Uterus (tissue), 3 donors: ENCODE measurements at regions not wholly inside any gene's neighbourhood (a gene's known extent, or its start where the extent isn't known, plus 50 kb on each side); places are given as distances from the start of the nearest gene placed in this dataset.
"Not testable (repeated sequence)": the region's sequence is repeated elsewhere in the genome, so short reads cannot be mapped to it uniquely, and the experiment has no call there.

Experiments used
- DNase-seq, 2 donors: peaks; one replicate each; pipeline ENCODE4 v3.0.0-alpha.2; 2019 to 2020
- H3K27ac ChIP-seq, 2 donors: fragments of 200-600 bp; sonication (generic); 1 replicate in 1 of 2; 2 replicates in 1 of 2; pipeline ENCODE4 v1.5.1; 2016 to 2018
- H3K27me3 ChIP-seq, 2 donors: fragments of 200-600 bp; sonication (generic); one replicate each; pipeline ENCODE4 v1.5.1; 2018 to 2019; ENCODE audit warnings: control low read depth in 1 of 2
- H3K36me3 ChIP-seq, 2 donors: fragments of 200-600 bp; sonication (generic); one replicate each; pipeline ENCODE4 v1.5.1; 2019; ENCODE audit warnings: control low read depth in 1 of 2
- H3K4me1 ChIP-seq, 2 donors: fragments of 200-600 bp; sonication (generic); one replicate each; pipeline ENCODE4 v1.5.1; 2018 to 2019; ENCODE audit warnings: control low read depth in 1 of 2
- H3K4me3 ChIP-seq, 2 donors: fragments of 200-600 bp; sonication (generic); 1 replicate in 1 of 2; 2 replicates in 1 of 2; pipeline ENCODE4 v1.5.1; 2018 to 2019; ENCODE audit warnings: mild to moderate bottlenecking in 1 of 2
- H3K9me3 ChIP-seq, 2 donors: fragments of 200-600 bp; sonication (generic); one replicate each; pipeline ENCODE4 v1.5.1; 2019; ENCODE audit warnings: control low read depth in 1 of 2
- POLR2A ChIP-seq, 2 donors: fragments of 450-650 bp; IDR thresholded peaks; one replicate each; pipeline ENCODE4 v1.6.1; 2016; ENCODE audit warnings: antibody characterized with exemption in 2 of 2, mild to moderate bottlenecking in 1 of 2, moderate library complexity in 1 of 2
- intact Hi-C: fragments of 100-400 bp; cut with DNase I; formaldehyde crosslinking; loops from one replicate; pipeline ENCODE4 v1.15.1; 2023; ENCODE audit warnings: low total_unique reads
- TF ChIP-seq, protein P1 (sequence below), 4 experiments: fragments of 200-600 bp in 2 of 4; fragments of 450-650 bp in 2 of 4; sonication (generic) in 2 of 4; IDR thresholded peaks; one replicate each; pipeline ENCODE4 v1.5.1; 2016 to 2019; ENCODE audit warnings: antibody characterized with exemption in 4 of 4, mild to moderate bottlenecking in 2 of 4, moderate library complexity in 1 of 4
- donor health status: DM: yes; HTN: yes; CAD: no.

DNA sequence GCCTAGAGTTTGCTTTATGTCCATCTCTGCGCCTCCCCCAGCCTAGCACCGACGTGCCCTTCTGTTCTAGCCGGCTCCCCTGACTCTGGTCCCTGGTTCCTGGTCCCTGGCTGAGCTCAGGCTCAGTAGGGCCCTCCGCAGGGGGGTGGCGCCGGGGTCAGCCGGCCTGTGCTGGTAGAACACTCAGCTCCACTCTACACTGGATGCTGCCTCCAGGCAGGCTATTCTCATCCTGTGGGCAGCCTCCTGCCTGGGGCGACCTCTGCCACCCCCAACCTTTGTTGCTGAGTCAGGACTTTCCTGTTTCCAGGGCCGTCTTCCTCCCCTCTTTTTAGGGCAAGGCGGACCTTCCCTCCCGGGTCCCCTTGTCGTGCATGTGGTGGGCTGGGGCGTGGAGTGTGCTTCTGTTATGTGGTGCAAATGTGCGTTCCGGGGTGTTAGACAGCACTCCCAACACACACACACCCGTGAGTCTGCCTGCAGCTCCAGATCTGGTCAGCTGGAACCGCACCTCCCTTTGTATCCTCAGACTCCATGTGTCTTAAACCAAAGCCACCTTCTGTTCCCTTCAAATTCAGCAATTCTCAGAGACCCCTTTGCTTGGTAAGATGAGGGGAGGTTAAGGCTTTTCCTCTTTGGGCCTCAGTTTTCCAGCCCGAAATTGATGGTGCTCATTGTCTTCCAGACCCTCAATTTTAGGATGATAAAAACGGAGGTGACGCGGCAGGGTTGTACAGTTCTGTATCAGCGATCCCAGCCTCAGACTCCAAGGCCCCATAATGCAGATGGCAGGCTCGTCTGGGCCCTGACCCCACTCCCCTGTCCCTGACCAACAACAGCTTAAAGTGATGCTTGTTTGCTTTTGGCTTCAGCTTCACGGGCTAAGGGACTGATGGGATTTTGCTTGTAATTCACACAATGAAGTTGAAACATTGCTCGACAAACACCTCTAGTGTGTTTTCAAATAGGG lies 1327.9 kb downstream of the BRD1 start:
- no peak for TF ChIP-seq POLR2A (IDR thresholded peaks at IDR 0.05)
- TF ChIP-seq, protein P1, sequence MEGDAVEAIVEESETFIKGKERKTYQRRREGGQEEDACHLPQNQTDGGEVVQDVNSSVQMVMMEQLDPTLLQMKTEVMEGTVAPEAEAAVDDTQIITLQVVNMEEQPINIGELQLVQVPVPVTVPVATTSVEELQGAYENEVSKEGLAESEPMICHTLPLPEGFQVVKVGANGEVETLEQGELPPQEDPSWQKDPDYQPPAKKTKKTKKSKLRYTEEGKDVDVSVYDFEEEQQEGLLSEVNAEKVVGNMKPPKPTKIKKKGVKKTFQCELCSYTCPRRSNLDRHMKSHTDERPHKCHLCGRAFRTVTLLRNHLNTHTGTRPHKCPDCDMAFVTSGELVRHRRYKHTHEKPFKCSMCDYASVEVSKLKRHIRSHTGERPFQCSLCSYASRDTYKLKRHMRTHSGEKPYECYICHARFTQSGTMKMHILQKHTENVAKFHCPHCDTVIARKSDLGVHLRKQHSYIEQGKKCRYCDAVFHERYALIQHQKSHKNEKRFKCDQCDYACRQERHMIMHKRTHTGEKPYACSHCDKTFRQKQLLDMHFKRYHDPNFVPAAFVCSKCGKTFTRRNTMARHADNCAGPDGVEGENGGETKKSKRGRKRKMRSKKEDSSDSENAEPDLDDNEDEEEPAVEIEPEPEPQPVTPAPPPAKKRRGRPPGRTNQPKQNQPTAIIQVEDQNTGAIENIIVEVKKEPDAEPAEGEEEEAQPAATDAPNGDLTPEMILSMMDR (IDR thresholded peaks at IDR 0.05): no peak
- Histone ChIP-seq H3K4me1 (no peaks in the 10 kb centered on the region), H3K36me3 (no peaks in the 10 kb centered on the region), H3K9me3 (no peaks in the 10 kb centered on the region), H3K27ac (no peak overlapping the region), H3K4me3 (no peak overlapping the region), H3K27me3 (no peaks in the 10 kb centered on the region)
- no peak for DNase-seq
- intact Hi-C loops: no loop called here

GRCh38 chr22:48498526-48499331 lies 1328.9 kb downstream of the BRD1 start:
- intact Hi-C loops: no loop called here
- Histone ChIP-seq H3K27ac (no peak overlapping the region), H3K9me3 (no peaks in the 10 kb centered on the region), H3K4me1 (no peaks in the 10 kb centered on the region), H3K4me3 (no peak overlapping the region), H3K27me3 (no peaks in the 10 kb centered on the region), H3K36me3 (no peaks in the 10 kb centered on the region)
- no peak for DNase-seq
- TF ChIP-seq POLR2A (IDR thresholded peaks at IDR 0.05): no peak
- TF ChIP-seq, protein P1 (IDR thresholded peaks at IDR 0.05): no peak

- H3K36me3 ChIP-seq, intact Hi-C loops, H3K4me3 ChIP-seq, H3K9me3 ChIP-seq, DNase-seq, H3K4me1 ChIP-seq, H3K27ac ChIP-seq, H3K27me3 ChIP-seq: not testable (repeated sequence)
These were observed 1329.7 kb downstream of the BRD1 start for GRCh38 chr22:48497743-48498520.

DNA sequence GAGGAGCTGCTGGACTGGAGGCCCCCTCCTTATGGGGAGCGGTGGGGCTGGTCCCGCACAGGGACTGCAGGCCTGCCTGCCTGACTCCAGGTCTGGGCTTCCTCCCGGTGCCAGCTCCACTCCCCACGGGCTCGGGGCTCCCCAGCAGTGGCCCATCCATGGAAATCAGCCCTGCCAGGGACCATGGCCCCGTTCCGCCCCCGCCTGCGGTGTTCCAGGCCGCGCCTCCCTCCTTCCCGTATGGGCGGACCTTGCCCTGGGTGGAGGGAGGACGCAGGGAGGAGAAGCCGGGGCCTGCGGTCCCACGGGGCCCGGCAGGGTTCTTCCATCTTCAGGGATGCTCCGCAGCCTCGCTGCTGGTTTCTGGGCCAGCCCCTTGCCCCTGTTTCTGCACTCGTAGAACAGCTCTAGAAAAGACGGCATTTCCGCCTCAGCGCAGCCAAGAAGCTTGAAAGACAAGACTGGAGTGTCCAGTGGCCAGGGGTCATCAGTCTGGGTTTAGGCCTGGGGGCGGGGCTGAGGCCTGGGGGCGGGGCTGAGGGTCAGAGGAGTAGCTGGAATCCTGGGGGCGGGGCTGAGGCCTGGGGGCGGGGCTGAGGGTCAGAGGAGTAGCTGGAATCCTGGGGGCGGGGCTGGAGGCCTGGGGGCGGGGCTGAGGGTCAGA lies 1330.6 kb downstream of the BRD1 start:
- H3K9me3 ChIP-seq: no peaks in the 10 kb centered on the region
- intact Hi-C loops: no loop called here
- TF ChIP-seq POLR2A (IDR thresholded peaks at IDR 0.05): no peak
- TF ChIP-seq, protein P1 (IDR thresholded peaks at IDR 0.05): no peak
- DNase-seq: no peak
- no peaks in the 10 kb centered on the region for H3K36me3 ChIP-seq
- no peaks in the 10 kb centered on the region for H3K4me1 ChIP-seq
- no peaks in the 10 kb centered on the region for H3K27me3 ChIP-seq
- no peak overlapping the region for H3K4me3 ChIP-seq
- H3K27ac ChIP-seq: no peak overlapping the region

DNA sequence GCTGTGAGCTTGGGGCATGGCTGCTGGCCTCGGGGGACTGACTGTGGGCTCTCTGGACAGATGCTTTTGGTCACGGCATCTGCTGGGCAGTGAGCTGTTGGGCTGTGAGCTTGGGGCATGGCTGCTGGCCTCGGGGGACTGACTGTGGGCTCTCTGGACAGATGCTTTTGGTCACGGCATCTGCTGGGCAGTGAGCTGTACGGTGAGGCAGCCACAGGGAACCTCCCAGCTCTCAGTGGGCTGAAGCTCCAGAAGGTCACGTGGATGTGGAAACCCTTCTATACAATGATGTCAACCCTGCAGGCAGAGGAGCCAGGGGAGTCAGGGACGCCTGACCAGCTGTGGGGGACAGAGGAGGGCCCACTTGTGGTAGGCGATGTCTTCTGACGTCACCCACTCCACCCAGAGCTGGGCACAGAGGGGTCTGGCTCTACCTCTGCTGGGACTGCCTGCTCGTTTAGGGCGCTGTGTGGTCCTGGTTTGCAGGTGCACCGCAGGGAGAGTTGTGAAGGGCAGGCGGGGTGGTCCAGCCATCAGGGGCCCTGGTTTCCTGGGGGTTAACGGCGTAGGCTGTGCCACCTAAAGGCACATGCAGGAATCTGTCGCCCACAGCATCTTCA lies 1331.3 kb downstream of the BRD1 start:
- DNase-seq: no peak
- intact Hi-C loops: no loop called here

More for the DNA sequence above, 1331.3 kb downstream of the BRD1 start:
- Histone ChIP-seq H3K27ac (no peak overlapping the region), H3K9me3 (no peaks in the 10 kb centered on the region), H3K4me3 (no peak overlapping the region), H3K36me3 (no peaks in the 10 kb centered on the region), H3K4me1 (no peaks in the 10 kb centered on the region), H3K27me3 (no peaks in the 10 kb centered on the region)
- TF ChIP-seq, protein P1 (IDR thresholded peaks at IDR 0.05): no peak
- no peak for TF ChIP-seq POLR2A (IDR thresholded peaks at IDR 0.05)
